ENCODE measurements at regions not wholly inside any gene's neighbourhood (a gene's known extent, or its start where the extent isn't known, plus 50 kb on each side); places are given as distances from the start of the nearest gene placed in this dataset.
A peak's percentile ranks its signal among the peaks of the same experiment; 100 is the strongest.
"Not testable (repeated sequence)": the region's sequence is repeated elsewhere in the genome, so short reads cannot be mapped to it uniquely, and the experiment has no call there.

DNA sequence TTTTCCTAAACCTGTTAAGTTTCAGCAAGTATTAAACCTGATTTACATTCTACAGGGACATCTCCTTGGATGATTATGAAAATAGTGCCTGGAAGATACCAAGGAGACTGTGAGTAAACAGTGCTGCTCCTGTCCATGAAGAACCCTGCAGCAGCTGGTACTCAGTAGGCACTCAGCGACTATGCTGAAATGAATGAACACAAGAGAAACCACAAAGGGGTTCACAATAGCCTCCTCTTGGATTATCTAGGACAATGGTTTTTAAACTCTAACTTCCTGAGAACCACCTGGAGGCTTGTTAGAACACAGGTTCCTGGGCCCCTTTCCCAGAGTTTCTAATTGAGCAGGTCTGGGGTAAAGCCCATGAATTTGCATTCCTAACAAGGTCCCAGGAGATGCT lies 488.4 kb upstream of the UBE2E2 start:
- DNase-seq, result no peak

DNA sequence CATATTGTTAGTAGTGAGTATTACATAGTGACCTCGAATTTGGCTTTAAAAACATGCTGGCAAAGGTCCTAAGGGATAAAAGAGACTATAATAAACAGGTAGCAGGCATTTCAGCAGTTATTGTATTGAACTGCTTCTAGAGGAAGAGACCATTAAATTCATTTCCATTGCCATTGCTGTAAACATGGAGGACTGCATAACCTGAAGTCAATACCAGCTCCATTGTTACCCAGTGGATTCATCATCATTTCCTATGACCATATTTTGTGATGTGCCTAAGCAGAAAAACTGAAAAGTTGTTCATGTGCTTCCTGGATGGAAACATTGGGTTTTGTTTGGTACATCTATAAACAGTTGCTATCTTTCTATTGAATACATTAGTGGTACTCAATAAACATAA lies 482.5 kb upstream of the UBE2E2 start:
- DNase-seq, result no peak

DNA sequence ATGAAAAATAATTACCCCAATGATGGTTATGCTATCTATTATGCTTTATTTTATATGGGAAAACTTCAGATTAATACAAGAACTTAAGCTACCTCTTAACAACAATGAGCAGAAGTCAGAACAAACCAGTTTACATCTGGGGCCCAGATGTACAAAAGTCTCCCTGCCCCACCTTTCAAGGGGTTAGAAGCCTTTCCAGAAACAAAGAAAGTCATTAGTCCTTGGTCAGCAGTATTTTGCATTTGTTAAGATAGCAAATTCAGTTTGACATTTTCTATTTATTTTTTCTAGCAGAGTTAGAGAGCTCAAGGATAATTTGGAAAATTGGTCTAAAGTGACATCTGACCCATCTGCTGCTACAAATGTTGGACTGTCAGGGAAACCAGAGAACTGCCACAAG lies 478.7 kb upstream of the UBE2E2 start:
- DNase-seq, result no peak

DNA sequence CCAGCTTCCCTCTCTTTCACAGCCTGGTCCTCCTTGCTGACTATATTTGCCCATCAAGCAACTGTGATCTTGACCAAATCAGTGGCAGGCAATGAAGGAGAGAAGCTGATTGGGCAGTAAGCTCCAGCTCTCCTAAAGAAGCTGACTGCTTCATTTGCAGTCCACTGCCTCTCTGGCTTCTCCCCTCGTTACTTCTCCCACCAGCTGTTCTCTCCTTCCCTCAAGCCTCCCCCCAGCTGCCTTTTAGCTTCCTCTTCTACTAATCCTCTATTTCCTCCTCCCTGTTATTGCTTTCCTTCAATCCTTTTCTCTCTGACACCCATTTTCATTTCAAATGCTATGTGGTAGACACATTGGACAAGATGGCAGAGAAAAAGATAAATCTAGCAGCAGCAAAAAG lies 474.7 kb upstream of the UBE2E2 start:
- DNase-seq, result no peak

DNA sequence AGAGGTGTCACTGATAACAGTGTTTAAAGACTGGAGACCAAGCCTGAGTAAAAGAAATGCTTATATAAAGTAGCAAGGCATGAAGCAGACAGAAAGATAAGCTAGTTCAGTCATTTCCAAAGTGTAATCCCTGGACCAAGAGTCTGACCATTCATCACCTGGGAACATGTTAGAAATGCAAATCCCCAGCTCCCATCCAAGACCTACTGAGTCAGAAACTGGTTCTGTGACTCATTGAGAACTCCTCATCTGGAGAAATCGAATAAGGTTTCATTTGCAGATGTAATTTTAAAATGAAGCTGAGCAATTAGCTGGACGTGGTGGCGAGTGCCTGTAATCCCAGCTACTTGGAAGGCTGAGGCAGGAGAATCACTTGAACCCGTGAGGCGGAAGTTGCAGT lies 473.9 kb upstream of the UBE2E2 start:
- no peak for DNase-seq

DNA sequence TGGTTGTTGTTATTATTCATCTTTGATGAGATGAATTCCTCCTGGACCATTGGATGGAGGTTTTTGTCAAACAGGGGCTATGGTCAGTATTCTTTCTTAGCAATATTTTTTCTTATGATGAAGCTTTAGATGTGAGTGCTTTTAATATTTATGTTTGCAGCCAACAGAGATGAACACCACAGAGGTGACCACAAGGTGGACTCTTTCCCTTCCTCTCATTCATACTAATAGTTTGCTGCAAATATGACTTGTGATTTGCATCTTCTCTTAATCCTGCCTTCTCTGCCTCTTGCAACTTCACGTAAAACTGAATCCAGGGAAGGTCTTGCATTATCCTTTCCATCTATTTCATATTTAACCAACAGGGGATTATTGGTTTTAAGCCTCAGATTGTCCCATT lies 473.1 kb upstream of the UBE2E2 start:
- no peak for DNase-seq

DNA sequence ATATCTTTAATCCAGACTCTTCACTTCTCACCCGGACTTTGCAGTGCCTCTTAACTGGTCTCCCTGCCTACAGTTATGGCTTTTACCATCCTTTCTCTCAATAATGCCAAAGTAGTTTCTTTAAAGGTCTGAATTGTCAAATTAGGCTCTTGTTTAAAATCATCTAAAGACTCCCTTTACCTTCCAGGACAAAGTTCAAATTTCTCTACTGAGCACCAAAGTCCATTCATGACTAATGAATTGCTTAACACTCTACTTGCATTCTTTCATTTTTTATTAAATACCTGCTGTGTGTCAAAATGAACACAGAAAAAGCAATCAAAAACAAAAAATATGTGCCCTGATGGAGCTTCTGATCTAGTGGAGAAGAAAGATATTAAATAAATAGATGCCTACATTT lies 472.4 kb upstream of the UBE2E2 start:
- DNase-seq, result no peak

DNA sequence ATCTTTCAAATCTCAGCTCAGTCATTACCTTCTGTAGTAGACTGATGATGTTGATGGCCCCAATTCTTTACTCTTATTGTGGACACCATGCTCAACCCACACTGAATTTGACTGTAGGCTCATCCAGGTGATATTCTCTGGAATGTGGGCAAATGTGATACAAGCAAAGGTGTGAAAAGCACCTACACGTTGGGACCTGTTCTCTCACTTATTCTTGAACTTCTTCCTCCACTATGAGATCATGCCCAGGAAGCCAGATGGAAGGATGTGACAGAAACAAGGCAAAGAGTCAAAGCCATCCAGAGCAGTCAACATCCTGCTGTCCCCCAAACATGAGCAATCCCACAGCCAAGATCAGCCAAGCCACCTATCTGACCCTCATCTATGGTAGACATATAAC lies 471.2 kb upstream of the UBE2E2 start:
- no peak for DNase-seq

DNA sequence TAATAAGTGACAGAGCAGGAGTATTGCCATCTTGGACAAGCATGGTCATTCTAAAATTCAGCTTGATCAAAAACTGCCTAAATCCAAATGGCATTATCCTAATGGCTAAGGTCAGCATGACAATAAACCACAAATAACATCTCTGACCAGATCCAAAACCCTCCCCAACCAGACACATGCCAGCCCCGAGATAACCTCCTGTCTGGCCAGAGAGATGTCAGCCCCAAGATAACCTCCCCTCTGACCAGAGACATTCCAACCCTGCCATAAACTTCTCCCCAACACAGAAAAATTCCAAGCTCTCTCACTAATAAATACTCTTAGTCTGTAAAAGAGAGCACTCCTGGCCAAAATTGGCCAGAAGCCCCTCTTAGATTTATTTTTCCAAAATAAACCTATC lies 470.5 kb upstream of the UBE2E2 start:
- no peak for DNase-seq

DNA sequence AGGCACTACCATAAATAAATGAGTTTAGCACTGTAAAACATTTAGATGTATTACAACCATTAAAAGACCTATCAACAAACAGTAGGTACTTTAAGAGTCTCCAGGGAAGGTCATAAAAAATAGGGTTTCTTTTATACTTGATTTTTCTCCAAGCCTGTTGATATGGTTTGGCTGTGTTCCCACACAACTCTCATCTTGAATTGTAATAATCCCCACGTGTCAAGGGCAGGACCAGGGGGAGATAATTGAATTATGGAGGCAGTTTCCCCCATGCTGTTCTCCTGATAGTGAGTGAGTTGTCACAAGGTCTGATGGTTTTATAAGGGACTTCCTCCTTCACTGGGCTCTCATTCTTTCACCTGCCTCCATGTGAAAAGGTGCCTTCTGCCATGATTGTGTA lies 468.9 kb upstream of the UBE2E2 start:
- DNase-seq, result no peak

DNA sequence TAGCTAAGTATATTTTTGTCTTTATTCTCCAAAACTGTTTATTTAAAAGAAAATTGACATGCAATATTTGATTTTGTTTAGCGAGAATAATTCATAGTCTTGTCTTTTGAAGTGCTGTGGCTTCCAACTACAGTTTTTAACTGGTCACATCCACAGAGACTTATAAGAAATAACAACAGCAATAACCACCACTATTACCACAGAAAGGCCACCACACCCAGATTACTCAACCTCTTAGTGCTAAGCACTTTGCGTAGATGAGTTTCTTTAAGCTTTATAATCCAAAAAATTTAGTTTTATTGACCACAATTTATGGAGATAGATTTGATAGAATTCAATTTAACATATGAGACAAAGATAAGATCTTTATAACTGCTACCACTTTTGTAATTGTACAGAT lies 468.4 kb upstream of the UBE2E2 start:
- DNase-seq, result no peak

DNA sequence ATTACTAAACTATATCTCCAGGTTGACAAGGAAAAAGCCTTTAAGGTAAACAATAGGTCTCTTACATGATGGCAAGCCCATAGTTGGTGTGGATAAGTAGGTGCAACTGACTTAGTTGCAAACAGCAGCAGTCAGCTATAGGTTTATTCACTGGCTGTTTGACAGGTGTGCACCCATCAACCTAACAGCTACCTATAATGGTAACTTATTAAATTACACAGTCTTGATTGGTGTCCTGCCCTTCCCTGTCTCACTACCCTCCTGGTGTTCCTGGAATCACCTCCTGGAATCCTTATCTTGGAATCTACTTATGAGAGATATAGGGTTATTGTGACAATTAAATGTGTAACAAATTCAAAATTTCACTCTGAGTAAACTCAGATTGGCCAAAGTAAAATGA lies 467.8 kb upstream of the UBE2E2 start:
- no peak for DNase-seq

DNA sequence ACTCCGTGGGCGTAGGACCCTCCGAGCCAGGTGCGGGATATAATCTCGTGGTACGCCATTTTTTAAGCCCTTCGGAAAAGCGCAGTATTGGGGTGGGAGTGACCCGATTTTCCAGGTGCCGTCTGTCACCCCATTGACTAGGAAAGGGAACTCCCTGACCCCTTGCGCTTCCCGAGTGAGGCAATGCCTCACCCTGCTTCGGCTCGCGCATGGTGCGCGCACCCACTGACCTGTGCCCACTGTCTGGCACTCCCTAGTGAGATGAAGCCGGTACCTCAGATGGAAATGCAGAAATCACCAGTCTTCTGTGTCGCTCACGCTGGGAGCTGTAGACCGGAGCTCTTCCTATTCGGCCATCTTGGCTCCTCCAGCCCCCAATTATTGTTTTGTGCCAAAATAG lies 459.7 kb upstream of the UBE2E2 start:
- DNase-seq, result not testable (repeated sequence)

DNA sequence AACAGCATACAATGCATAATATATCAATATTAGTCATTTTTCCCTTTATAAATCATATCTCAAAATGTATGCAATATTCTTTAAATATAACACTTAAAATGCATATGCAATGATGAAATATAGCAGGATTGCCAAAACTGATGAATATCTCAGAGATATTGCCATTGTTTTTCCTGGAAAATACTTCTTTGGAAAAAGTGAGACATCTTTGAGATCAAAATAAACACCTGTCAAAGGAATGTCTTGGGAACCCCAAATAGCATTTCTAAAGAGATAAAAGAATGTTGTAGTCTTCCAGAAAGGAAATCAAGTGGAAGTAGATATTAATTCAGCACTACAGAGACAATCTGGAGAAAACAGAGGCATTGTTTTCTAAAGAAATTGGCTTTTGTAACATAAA lies 457.8 kb upstream of the UBE2E2 start:
- DNase-seq, result no peak

DNA sequence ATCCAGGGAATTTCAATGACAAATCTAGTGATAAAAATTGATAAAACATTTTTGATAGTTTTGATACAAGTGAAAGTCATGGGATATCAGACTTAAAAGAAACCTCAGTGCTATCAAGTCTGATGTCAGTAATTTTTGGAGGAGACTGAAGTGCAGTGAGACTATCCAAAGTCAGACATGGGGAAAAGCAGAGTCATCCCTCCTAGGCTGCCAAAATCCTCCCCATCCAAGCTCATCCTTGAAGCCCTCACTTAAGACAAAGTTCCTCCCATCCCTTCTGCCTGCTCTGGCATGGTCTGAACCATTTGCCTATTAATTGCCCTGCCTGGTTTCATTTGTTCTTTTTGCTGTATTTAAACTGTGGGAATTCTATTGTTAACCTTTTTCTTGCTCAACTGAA lies 456.9 kb upstream of the UBE2E2 start:
- DNase-seq, result no peak

DNA sequence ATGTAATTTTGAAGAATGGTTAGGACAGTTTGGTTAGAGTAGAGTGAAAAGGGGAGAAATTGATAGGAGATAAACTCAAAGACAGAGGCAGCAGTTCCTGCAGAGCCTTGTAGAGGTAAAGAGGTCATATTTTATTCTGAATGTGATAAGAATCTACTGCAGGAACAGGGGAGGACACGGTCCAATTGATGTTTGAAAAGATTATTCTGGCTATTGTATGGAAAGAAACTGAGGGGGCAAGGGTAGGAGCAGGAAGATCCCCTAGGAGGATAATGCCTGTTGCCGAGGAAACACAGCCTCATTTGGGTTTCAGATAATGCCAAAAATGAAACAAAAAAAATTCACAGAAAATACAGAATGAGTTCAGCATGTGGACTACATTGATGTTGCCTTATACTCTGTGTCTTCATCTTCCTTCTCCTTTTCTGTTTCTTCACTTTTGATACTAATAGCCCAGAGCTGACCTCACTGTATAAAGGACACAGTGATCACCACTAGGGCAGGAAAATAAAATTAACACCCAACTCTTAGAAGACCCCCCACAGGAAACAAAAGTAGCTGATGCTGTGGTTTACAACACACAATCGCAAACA lies 454.6 kb upstream of the UBE2E2 start:
- no peak for DNase-seq

DNA sequence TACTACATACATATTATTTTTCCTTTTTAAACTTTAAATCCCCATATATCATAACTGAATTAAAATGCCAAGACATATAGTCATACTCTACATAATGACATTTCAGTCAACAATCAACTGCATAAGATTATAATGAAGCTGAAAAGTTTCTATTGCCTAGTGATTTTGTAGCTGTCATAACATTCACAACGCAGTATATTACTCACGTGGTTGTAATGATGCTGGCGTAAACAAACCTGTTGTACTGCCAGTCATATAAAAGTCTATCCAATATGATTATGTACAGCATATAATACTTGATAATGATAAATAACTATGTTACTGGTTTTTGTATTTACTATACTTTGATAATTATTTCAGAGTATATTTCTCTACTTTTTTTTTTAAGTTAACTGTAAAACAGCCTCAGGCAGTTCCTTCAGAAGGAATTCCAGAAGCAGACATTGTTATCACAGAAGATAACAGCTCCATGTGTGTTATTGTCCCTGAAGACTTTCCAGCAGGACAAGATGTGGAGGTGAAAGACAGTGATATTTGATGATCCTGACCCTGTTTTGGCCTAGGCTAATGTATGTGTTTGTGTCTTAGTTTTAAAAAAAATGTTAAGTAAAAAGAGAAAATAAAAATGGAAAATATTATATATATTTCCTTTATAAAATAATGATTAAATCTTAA lies 443.4 kb upstream of the UBE2E2 start:
- DNase-seq, result no peak

DNA sequence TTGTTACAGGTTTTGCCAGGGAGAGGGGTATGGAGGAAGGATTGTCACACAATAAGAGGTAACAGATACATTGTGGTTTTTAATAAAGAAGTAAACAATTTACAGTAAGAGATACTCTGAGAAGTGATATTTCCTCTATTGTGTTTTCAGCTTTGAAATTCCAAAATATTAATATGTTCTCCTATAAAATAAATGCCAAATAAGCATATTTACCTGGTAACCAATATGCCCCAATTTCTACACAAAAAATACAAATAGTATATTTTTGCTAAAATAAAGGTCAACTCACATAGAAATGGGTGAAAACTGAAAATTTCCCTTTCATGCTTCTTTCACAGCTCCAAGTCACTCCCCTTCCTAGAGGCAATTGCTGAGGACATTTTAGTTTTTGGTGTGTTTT lies 437.4 kb upstream of the UBE2E2 start:
- no peak for DNase-seq

DNA sequence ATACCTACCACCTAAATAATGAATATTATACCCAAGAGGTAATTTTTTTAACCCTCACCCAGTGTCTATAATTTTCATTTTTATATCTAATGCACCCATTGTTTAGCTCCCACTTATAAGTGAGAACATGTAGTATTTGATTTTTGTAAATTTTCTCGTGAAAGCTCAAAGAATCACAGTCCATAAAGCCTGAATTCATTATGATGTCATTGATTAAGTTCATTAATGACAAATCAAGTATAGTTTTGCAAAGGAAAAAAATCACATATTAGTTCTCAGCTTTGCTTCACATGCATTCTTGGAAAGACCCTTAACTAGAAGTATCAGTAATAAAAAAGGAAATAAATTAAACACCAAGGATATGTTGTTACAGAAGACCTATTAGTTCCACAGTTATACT lies 425.3 kb upstream of the UBE2E2 start:
- no peak for DNase-seq

DNA sequence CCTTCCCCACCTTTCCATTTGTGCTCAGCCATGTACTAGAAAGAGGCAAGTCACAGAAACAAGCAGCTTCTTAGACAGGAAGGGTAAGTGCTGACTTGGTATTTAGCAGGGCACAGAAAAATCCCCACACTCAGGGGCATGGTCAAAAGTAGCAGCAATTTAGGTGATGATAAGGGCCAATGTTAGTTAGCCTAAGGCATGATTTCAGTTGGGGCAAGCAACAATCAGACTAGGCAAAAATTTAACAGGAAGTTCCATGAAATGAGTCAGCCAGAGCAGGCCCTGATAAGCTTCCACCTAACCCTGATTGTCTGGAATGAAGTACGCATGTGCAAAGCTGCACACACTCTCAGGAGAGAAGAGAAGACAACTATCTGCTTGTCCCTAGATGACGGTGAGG lies 423.4 kb upstream of the UBE2E2 start:
- DNase-seq, result no peak

DNA sequence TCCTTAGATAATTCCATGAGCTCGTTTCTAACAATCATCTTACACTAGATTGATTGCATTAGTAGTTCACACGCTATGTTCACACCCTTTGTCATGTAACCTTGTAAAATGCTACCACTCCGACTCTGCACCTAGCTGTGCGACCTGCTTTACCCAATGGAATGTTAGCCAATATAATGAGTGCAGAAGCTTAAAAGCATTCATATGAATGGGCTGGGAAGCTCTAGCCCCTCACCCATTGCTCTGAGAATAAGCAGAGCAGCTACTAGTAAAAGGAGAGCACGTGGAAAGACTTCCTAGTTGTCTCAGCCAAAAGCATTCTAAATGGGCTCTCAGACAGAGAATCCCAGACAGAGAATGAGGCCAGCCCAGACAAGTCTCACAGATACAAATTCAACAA lies 410.6 kb upstream of the UBE2E2 start:
- DNase-seq, result no peak

DNA sequence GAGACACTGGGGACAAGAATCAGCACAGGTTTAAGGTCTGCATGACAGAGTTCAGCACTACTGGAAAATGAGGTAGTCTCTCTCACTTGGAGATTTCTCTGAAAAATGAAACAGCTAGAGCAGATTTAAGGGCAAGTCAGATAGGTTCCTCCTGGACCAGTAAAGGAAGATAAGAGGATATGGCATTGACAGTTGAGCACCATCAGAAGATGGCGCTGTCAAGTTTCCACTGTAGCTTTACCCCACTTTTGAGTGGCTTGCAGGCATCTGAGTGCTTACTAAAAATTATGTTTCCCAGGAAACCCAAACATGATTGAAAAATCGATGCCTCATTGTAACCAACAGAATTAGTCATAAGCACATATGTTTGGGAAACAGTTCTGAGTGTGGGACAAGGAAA lies 407.2 kb upstream of the UBE2E2 start:
- DNase-seq, result no peak

DNA sequence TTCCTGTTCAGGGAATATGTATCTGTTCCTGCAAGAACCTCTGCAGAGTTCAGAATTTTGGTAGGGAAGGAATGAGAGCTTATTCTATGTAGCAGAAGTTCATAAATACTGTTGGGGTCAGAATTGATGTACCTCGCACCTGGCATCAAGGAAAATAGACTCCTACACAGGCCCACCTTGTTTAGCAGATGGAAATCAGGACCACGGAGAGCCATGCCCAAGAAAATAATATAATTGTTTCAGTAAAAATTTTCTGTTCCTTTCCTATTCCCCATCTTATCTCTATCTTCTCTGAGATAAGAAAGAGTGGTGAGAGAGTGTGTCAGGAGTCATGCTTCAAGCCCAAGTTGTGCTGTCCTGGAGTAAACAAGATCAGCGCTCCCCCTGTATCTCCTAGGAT lies 404.7 kb upstream of the UBE2E2 start:
- no peak for DNase-seq

DNA sequence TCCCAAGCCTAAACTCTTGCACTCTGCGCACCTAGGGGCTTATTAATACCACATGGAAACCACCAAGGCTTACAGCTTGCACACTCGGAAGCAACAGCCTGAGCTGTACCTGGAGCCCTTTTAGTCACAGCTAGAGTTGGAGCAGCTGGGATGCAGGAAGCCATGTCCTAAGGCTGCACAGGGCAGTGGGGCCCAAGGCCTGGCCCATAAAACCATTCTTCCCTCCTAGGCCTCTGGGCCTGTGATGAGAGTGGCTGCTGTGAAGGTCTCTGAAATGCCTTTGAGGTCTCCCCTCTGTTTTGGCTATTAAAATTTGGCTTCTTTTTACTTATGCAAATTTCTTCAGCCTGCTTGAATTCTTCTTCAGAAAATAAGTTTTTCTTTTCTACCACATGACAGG lies 383.9 kb upstream of the UBE2E2 start:
- no peak for DNase-seq

DNA sequence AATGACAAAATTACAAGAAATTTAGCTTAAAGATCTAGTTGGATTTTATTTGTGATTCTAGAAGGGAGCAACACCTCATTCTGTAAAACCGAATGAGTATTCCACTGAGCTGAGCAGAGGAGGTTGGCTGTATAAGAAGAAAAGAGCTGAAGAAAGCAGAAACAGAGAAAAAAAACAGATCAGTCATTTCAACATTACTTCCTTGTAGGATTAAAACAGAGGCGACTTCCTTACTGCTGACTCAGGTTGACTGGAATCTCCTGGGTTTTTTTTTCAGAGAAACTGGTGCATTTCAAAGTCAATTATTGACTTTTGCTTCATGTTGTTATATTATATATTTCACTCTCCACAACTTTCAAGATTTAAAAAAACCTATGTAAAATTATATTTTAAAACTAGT lies 368.1 kb upstream of the UBE2E2 start:
- DNase-seq, result no peak

DNA sequence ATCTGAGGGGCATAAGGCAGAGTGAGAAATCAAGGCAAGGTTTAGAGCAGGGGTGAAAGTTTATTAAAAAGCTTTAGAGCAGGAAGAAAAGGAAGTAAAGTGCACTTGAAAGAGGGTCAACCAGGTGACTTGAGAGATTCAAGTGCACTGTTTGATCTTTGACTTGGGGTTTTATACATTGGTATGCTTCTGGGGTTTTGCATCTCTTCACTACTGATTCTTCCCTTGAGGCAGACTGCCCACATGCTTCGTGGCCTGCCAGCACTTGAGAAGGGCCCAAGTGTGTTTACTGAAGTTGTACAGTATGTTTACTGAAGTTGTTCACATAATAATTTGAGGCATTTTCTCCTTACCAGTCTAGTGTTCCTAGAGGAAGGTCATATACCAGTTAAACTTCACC lies 367.0 kb upstream of the UBE2E2 start:
- DNase-seq, result peak; percentile 87
